Psoas muscle (tissue), 7 donors: ENCODE measurements at regions not wholly inside any gene's neighbourhood (a gene's known extent, or its start where the extent isn't known, plus 50 kb on each side); places are given as distances from the start of the nearest gene placed in this dataset.

Experiments
- ATAC-seq, 4 donors: fragments of 200-7000 bp; cut with Tn5 transposase; one replicate each; pipeline ENCODE4 v1.9.1; 2020; ENCODE audit warnings: moderate library complexity in 3 of 4, mild to moderate bottlenecking in 2 of 4
- DNase-seq, 2 donors: peaks; one replicate each; pipeline ENCODE4 v3.0.0-alpha.2; 2020
- H3K27ac ChIP-seq: fragments of 200-600 bp; one replicate; pipeline ENCODE4 v1.8.0; 2022
- H3K27me3 ChIP-seq, 3 donors: fragments of 200-600 bp in 1 of 3; one replicate each; pipeline versions ENCODE4 v1.6.1 to v1.8.0; 2013 to 2022; ENCODE audit warnings: low read length in 2 of 3, mild to moderate bottlenecking in 2 of 3, moderate library complexity in 1 of 3; ENCODE audit not compliant: insufficient read depth in 3 of 3
- H3K36me3 ChIP-seq, 2 donors: fragments of 200-600 bp in 1 of 2; one replicate each; pipeline versions ENCODE4 v1.6.1 to v1.8.0; 2013 to 2022; ENCODE audit warnings: low read depth in 1 of 2, mild to moderate bottlenecking in 1 of 2, moderate library complexity in 1 of 2; ENCODE audit not compliant: insufficient read depth in 1 of 2
- H3K4me1 ChIP-seq: fragments of 200-600 bp; one replicate; pipeline ENCODE4 v1.8.0; 2022
- H3K4me3 ChIP-seq: fragments of 200-600 bp; one replicate; pipeline ENCODE4 v1.8.0; 2022; ENCODE audit warnings: mild to moderate bottlenecking
- H3K9me3 ChIP-seq: fragments of 200-600 bp; one replicate; pipeline ENCODE4 v1.8.0; 2022
- WGBS, 3 donors: extraction: QIAGEN DNeasy Blood & Tissue Kit; methylation state at CpG; one replicate each; pipeline versions ENCODE4 v1.1.6 to v1.1.7; 2013; 5-methylcytosine and 5-hydroxymethylcytosine counted together
- intact Hi-C, 2 donors: fragments of 100-400 bp; cut with DNase I; formaldehyde crosslinking; loops; one replicate each; pipeline versions ENCODE4 v1.11.0 to v1.14.2; 2022
- TF ChIP-seq, protein P1 (sequence below): fragments of 200-600 bp; IDR thresholded peaks from one replicate; pipeline ENCODE4 v1.8.0; 2022; ENCODE audit warnings: antibody characterized with exemption
- donor health status: healthy with polysubstance abuse.
- donor health status: DM: no; HTN: no; CAD: no; lungs with moderate emphysema.
- donor health status: Bipolar disorder and iron deficiency.
- donor health status: healthy.
- donor health status: DM: yes; HTN: yes; CAD: no.
- donor health status: DM: no; HTN: no; CAD: no.
- donor health status: DM: yes; HTN: yes; CAD: no.

DNA sequence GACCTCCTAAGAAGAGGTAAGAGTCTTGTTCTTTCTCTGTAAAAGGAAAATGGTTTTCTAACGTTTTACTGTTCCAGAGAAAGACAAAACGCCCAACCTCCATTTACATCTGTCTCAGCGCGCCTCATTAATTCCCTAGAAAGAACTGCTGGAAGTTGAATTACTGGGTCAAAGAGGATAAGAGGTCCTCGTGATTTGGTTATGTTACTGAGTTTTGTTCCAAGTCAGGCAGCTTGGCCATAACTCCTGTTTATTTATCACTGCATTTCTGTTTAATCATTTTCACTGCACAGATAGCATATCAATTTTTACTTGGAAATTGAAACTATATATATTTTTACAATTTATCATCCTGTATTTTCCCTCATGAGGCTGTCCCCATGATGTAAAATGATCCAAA, 112.9 kb upstream of the PEG3 start:
- intact Hi-C loops = no loop called here
- no peak for DNase-seq
- peaks cover 0 to 2% (median 0%) of the 10 kb centered on the region in 3 donors for H3K27me3 ChIP-seq
- H3K36me3 ChIP-seq = no peaks in the 10 kb centered on the region
- TF ChIP-seq, protein P1, sequence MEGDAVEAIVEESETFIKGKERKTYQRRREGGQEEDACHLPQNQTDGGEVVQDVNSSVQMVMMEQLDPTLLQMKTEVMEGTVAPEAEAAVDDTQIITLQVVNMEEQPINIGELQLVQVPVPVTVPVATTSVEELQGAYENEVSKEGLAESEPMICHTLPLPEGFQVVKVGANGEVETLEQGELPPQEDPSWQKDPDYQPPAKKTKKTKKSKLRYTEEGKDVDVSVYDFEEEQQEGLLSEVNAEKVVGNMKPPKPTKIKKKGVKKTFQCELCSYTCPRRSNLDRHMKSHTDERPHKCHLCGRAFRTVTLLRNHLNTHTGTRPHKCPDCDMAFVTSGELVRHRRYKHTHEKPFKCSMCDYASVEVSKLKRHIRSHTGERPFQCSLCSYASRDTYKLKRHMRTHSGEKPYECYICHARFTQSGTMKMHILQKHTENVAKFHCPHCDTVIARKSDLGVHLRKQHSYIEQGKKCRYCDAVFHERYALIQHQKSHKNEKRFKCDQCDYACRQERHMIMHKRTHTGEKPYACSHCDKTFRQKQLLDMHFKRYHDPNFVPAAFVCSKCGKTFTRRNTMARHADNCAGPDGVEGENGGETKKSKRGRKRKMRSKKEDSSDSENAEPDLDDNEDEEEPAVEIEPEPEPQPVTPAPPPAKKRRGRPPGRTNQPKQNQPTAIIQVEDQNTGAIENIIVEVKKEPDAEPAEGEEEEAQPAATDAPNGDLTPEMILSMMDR = no peak
- no peak overlapping the region for H3K4me3 ChIP-seq
- WGBS, 3 donors = 31 to 44% (median 36%) methylated on average over 5 of the region's 5 CpGs
- H3K9me3 ChIP-seq = peaks cover 5% of the 10 kb centered on the region
- no peak for ATAC-seq
- no peak overlapping the region for H3K27ac ChIP-seq
- H3K4me1 ChIP-seq = no peaks in the 10 kb centered on the region

DNA sequence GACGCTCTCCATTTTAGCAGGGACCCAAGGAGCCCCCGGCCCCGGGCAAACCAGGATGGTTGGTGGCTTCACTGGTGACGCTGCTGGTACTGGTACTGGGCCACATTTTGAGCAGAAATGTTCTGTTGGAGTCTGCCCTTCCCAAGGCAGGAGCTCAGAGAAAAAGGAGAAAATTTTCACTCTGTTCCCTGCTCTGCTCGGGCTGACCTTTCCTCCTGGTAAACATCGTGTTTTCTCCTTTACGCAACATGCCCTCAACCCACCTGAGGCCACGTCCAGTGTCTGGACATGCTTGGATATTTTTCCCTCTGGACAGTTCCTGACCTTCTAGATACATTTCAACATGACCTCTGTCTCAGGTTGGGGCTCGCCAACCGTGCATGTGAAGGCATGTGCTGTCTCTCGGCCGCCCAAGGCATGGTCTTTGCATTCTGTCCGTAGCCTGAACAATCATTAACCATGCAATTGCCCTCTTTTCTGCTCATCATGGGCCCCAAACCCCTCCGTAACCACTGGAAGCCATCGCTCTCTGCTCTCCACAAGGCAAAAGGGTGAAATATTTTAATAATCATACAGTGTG, 115.2 kb upstream of the PEG3 start:
- WGBS, 3 donors = 77 to 81% (median 80%) methylated on average over 15 of the region's 15 CpGs
- intact Hi-C loops = no loop called here
- ATAC-seq = no peak

DNA sequence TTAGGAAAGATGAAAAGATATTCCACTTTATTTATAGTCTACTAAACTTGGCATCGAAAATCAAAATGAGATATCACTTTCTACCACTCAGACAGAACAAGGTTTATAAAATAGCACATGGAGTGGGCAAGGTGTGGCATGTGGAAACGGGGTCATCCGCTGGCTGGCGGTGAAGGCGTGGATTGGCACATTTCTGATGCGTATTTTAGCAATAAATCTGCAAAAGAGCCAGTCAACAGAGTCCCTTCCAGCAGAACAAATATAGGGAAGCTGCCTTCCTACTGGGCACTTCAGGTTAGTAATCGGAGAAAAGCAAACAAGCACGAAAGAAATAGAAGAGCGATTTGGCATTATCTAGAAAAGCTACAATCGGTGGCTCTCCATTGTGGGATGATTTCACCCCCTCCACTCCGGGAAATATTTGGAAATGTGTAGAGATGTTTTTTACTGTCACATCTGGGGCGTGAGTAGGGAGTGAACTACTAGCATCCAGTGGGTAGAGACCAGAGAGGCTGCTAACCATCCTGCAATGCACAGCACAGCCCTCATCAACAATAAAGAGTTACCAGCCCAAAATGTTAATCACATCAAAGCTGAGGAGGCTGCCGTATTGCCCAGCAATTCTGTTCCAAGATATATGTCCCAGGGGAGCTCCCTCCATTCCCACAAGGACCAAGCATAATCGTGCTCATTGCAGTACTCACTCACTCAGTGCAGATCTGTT, 116.1 kb upstream of the PEG3 start:
- no peak for ATAC-seq
- Histone ChIP-seq H3K27ac (no peak overlapping the region), H3K27me3 (peaks cover 0 to 2% (median 0%) of the 10 kb centered on the region in 3 donors), H3K9me3 (peaks cover 5% of the 10 kb centered on the region), H3K36me3 (no peaks in the 10 kb centered on the region), H3K4me3 (no peak overlapping the region), H3K4me1 (no peaks in the 10 kb centered on the region)
- DNase-seq = no peak
- 71% methylated on average over 14 of the region's 14 CpGs for WGBS, 3 donors
- intact Hi-C loops = no loop called here
- TF ChIP-seq, protein P1 = no peak

More for the DNA sequence above, 115.2 kb upstream of the PEG3 start:
- TF ChIP-seq, protein P1 = no peak
- H3K4me3 ChIP-seq = no peak overlapping the region
- peaks cover 5% of the 10 kb centered on the region for H3K9me3 ChIP-seq
- no peak for DNase-seq
- H3K4me1 ChIP-seq = no peaks in the 10 kb centered on the region
- no peaks in the 10 kb centered on the region for H3K36me3 ChIP-seq
- peaks cover 0 to 2% (median 0%) of the 10 kb centered on the region in 3 donors for H3K27me3 ChIP-seq
- no peak overlapping the region for H3K27ac ChIP-seq

DNA sequence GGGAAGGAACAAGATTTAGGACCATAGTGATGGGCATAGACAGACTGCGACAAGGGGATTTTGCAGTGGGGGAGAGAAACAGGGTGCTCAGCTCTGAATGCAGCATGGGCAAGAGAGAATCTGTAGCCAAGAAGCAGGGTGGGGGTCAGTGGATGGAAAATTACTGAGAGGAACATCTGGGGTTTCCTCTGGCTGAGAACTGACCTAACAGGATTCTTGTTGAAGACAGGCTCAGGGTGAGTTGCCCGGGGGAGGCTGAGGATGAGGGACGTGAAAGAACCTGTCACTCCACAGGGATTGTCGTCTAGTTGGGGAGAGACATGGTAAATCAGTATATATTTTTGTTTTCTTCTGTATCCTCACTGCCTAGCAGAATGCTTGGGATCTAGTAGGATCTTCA, 118.7 kb upstream of the PEG3 start:
- Histone ChIP-seq H3K4me3 (no peak overlapping the region), H3K9me3 (no peaks in the 10 kb centered on the region), H3K27me3 (no peaks in the 10 kb centered on the region), H3K27ac (no peak overlapping the region), H3K36me3 (no peaks in the 10 kb centered on the region), H3K4me1 (no peaks in the 10 kb centered on the region)
- WGBS, 3 donors = 53 to 58% (median 53%) methylated on average over 4 of the region's 4 CpGs
- no peak for DNase-seq
- intact Hi-C loops = no loop called here
- ATAC-seq = no peak
- TF ChIP-seq, protein P1 = no peak
